ENCODE measurements at regions not wholly inside any gene's neighbourhood (a gene's known extent, or its start where the extent isn't known, plus 50 kb on each side); places are given as distances from the start of the nearest gene placed in this dataset.
A peak's percentile ranks its signal among the peaks of the same experiment; 100 is the strongest.

GRCh38 chr14:71661441-71661840, 270.8 kb upstream of the RGS6 start:
- TF ChIP-seq CTCF (IDR thresholded peaks at IDR 0.05) = no peak
- no peak overlapping the region for H3K27ac Mint-ChIP-seq
- H3K9me3 Mint-ChIP-seq = no peaks in the 10 kb centered on the region
- H3K27me3 Mint-ChIP-seq (ENCODE audit: insufficient read depth) = no peaks in the 10 kb centered on the region
- peaks cover 45% of the 10 kb centered on the region for H3K36me3 Mint-ChIP-seq (ENCODE audit: low read depth)
- peaks cover 57% of the 10 kb centered on the region for H3K4me1 Mint-ChIP-seq (ENCODE audit: low read depth)
- DNase-seq = no peak
- H3K4me3 Mint-ChIP-seq = no peak overlapping the region

DNA sequence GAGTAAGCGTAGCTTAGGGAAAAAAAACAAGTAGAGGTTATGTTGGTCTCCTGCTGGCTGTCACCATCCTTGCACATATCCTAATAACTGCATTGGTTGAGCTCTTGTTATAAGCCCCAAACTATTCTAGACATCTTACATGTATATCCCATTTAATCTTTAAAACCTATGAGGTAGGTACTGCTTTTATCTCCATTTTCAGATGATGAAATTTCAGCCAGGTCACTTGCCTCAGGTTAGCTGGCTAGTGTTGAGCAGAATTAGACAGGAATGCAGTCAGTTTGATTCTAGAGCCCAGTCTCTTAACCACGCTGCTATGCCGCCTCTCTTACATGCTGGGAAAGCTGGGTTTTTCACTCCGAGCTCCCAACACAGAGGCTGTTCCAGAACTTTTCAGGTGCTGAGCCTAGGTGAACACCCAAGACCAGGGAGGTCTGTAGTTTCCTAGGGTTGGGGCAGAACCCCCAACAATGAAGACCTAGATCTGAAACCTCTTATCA, 269.9 kb upstream of the RGS6 start:
- Mint-ChIP-seq H3K4me1 (ENCODE audit: low read depth) (peaks cover 66% of the 10 kb centered on the region), H3K27ac (no peak overlapping the region), H3K4me3 (no peak overlapping the region; the same call in 1 of the 2 replicates), H3K36me3 (ENCODE audit: low read depth) (peaks cover 49% of the 10 kb centered on the region), H3K9me3 (no peaks in the 10 kb centered on the region), H3K27me3 (ENCODE audit: insufficient read depth) (no peaks in the 10 kb centered on the region)
- no peak for TF ChIP-seq CTCF (IDR thresholded peaks at IDR 0.05)
- no peak for DNase-seq

DNA sequence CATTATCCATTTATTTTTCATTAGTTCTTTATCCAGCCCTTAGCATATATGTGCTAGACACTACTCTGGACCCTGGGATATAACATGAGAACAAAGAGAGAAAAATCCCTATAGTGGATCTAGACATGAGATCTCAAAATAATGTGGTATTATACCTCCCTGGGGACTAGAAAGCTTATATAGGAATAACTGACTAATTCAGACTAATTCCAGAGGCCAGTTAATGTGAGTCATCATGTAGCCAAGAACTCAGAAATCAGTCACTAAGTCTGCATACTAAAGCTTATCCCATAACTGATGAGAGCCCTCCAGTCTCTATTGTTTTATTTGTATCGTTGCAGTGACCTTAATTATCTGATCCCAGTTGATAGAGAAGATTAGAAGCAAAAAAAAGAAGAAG, 267.1 kb upstream of the RGS6 start:
- Mint-ChIP-seq H3K27ac (peak overlapping the region; percentile 88), H3K4me1 (ENCODE audit: low read depth) (peaks cover 64% of the 10 kb centered on the region), H3K9me3 (no peaks in the 10 kb centered on the region), H3K4me3 (peak overlapping the region; percentile 6; the same call in 1 of the 2 replicates), H3K36me3 (ENCODE audit: low read depth) (peaks cover 49% of the 10 kb centered on the region), H3K27me3 (ENCODE audit: insufficient read depth) (no peaks in the 10 kb centered on the region)
- no peak for TF ChIP-seq CTCF (IDR thresholded peaks at IDR 0.05)
- DNase-seq = peak; percentile 79

DNA sequence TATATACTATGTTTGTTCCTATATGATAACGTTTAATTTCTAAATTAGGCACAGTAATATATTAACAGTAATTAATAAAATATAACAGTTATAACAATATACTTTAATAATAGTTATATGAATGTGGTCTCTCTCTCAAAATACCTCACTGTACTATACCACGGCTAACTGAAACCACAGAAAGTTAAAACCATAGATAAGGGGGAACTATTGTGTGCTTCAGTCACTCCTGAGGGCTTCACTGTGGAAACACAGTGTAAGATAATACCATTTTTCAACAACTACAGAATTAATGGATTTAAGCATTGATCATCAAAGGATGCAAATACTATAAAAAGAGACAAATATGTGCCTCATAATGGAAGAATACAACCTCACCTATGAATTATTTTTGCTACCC, 266.4 kb upstream of the RGS6 start:
- DNase-seq = no peak

DNA sequence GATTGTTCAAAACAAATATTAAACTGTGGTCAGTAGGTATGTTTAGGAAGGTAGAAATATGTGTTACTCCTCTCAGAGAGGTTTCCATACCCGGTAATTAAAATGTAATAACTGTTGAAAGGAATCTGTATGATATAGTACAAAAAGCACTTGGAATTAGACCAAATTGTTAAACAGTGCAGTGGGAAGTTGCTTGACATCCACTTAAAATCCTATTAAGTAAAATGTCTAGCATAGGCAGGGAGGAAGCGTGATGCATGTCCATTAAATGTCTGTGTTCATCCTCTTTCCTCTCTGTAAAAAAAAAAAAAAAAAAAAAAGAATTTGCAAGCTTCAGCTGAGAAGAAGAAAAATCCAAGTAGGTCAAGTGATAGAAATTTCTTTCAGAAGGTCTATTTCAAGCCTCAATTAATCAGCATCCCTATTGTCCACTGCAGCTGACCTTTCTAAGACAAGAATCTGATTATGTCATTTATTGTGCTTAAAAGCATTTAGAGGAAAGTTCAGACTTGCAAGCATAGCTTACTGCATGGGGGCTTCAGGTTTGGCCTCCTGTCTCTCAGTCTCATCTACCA, 265.6 kb upstream of the RGS6 start:
- Mint-ChIP-seq H3K4me1 (ENCODE audit: low read depth) (peaks cover 58% of the 10 kb centered on the region), H3K9me3 (no peaks in the 10 kb centered on the region), H3K36me3 (ENCODE audit: low read depth) (peaks cover 46% of the 10 kb centered on the region), H3K4me3 (no peak overlapping the region), H3K27me3 (ENCODE audit: insufficient read depth) (peaks cover 5% of the 10 kb centered on the region; the same call in 1 of the 2 replicates), H3K27ac (peak overlapping the region; percentile 35; the same call in 1 of the 2 replicates)
- no peak for DNase-seq
- TF ChIP-seq CTCF (IDR thresholded peaks at IDR 0.05) = no peak

More for the DNA sequence above, 266.4 kb upstream of the RGS6 start:
- Mint-ChIP-seq H3K27ac (no peak overlapping the region), H3K36me3 (ENCODE audit: low read depth) (peaks cover 46% of the 10 kb centered on the region), H3K4me3 (no peak overlapping the region), H3K9me3 (no peaks in the 10 kb centered on the region), H3K4me1 (ENCODE audit: low read depth) (peaks cover 58% of the 10 kb centered on the region), H3K27me3 (ENCODE audit: insufficient read depth) (no peaks in the 10 kb centered on the region)
- TF ChIP-seq CTCF (IDR thresholded peaks at IDR 0.05) = no peak
